ENCODE measurements at regions not wholly inside any gene's neighbourhood (a gene's known extent, or its start where the extent isn't known, plus 50 kb on each side); places are given as distances from the start of the nearest gene placed in this dataset.

DNA sequence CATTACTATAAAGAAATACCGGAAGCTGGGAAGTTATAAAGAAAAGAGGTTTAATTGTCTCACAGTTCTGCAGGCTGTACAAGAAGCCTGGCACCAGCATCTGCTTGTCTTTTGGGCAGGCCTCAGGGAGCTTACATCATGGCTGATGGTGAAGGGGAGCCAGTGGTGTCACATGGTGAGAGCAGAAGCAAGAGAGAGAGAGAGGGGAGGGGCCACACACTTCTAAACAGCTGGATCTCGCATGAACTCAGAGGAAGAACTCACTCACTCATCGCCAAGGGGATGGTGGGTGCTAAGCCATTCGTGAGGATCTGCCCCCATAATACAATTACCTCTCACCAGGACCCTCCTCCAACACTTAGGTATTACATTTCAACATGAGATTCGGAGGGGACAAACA, 51.8 kb upstream of the ANKRD34C start:
- DNase-seq (ENCODE audit: low read depth), result no peak
- TF ChIP-seq, protein P1, sequence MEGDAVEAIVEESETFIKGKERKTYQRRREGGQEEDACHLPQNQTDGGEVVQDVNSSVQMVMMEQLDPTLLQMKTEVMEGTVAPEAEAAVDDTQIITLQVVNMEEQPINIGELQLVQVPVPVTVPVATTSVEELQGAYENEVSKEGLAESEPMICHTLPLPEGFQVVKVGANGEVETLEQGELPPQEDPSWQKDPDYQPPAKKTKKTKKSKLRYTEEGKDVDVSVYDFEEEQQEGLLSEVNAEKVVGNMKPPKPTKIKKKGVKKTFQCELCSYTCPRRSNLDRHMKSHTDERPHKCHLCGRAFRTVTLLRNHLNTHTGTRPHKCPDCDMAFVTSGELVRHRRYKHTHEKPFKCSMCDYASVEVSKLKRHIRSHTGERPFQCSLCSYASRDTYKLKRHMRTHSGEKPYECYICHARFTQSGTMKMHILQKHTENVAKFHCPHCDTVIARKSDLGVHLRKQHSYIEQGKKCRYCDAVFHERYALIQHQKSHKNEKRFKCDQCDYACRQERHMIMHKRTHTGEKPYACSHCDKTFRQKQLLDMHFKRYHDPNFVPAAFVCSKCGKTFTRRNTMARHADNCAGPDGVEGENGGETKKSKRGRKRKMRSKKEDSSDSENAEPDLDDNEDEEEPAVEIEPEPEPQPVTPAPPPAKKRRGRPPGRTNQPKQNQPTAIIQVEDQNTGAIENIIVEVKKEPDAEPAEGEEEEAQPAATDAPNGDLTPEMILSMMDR (IDR thresholded peaks at IDR 0.05; ENCODE audit: insufficient read depth, low read depth, low read length, missing control alignments), result no peak
- H3K4me3 ChIP-seq (ENCODE audit: low read length), result no peak overlapping the region

DNA sequence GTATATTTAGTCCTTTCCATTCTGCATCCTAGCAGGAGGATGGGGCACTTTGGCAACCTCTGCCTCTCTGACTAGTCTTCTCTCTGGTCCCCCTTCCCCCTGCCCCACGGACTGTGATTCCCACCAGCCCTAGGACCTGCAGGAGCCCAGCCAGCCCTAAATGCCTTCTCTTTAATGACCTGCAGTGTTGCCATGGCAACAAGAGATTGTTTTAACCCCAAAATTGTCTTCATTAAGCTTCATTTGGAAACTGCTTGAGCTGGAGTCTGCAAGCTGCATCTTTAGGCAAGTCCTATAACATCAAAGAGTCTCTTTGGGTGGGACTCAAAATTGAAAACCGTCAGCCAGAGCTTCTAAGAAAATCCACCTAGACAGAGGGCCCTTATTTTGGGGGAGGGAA, 59.7 kb upstream of the ANKRD34C start:
- DNase-seq (ENCODE audit: low read depth), result no peak
- TF ChIP-seq, protein P1 (IDR thresholded peaks at IDR 0.05; ENCODE audit: insufficient read depth, low read depth, low read length, missing control alignments), result no peak
- H3K4me3 ChIP-seq (ENCODE audit: low read length), result no peak overlapping the region

DNA sequence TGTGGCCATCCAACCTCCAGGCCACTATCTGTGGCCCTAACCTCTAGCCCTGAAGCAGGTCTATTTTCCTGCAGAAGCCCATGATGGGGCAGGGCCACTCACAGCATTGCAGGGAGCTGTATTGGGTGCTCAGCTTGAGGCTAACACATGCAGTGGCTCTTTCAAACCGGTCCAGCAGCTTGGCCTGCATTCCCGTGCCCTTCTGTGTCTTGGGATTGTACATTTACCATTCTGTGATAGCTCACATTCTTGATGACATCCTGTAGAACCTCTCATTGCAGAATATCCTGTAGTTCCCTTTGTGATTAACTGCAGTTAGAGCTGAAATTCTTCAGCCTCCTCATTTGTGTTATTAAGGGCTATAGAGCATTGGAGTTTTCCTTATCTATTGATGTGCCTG, 60.8 kb upstream of the ANKRD34C start:
- no peak overlapping the region for H3K4me3 ChIP-seq (ENCODE audit: low read length)
- TF ChIP-seq, protein P1 (IDR thresholded peaks at IDR 0.05; ENCODE audit: insufficient read depth, low read depth, low read length, missing control alignments), result no peak
- DNase-seq (ENCODE audit: low read depth), result peak; percentile 55

DNA sequence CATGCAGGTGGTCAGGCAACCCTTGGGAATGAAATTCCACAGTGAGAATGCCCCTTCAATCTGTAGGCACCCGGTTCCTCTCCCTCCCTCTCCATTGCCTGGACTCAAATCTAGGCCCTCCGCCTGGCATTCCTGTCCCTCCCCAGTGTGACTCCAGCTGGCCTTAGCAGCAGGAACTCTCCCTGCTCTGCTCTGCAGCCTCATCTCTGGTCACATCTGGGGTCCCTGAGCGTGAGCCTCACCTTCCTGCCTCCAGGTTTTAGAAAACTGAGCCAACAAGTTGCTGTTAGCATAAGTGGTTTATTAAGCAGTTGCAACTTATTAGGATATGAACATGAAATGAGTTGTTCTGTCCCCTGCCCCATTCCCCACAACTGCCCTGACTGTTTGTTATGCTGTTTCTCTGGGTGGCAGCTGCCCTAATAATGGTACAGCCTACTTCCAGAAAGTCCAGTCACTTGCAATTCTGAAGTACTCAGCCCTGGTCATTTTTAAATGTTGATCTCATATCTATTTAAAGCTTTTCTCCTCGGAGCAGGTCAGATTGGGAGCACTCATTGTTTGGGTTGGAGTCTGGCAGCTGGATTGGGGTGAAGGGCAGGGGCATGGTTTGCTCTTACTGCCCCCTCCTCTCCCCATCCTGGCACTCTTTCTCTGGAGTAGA, 63.0 kb upstream of the ANKRD34C start:
- no peak for DNase-seq (ENCODE audit: low read depth)
- H3K4me3 ChIP-seq (ENCODE audit: low read length), result no peak overlapping the region
- TF ChIP-seq, protein P1 (IDR thresholded peaks at IDR 0.05; ENCODE audit: insufficient read depth, low read depth, low read length, missing control alignments), result no peak

DNA sequence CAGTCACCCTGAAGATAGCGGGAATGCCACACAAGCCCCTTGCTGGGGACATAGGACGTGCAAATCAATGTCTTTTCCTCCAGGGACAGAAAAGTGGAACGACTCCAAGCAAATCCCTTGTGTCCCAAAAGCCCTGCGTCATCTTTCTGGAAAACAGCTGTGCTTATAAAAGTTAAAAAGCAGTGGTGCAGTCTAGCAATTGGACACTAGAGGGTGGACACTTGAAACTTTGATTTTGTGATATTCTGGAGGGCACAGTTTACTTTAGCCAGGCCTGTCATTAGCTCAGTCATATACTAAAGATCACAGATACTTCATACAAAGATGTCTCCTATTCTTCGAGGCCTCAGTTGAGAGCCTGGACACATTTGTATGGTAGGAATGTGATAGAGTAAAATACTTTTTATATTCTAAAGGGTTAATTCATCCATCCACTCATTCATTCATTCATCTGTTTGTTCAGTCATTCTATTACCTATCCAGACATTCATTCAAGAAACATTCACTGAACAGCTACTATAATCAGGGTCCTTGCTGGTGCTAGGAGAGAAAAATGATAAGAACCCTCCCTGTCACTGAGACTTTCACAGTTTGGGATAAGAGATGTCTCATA, 63.8 kb upstream of the ANKRD34C start:
- TF ChIP-seq, protein P1 (IDR thresholded peaks at IDR 0.05; ENCODE audit: insufficient read depth, low read depth, low read length, missing control alignments), result peak; percentile 40
- DNase-seq (ENCODE audit: low read depth), result peak; percentile 5
- no peak overlapping the region for H3K4me3 ChIP-seq (ENCODE audit: low read length)

DNA sequence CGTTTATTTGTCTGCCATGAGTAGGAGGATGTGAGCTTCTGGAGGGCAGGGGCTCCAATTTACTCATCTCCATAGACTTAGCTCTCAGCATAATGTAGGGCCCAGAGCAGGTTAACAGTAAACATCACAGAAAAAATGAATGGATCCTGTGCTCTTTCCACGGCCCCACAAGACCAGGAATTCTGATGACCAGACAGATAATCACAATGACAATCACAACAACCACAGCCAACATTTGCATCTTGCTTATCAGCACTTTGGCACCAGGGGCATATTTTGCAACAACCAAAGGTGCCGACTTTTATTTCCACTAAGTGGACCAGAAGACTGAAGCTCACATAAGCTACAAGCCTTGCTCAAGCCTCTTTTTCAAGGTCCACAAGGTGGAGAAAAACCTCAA, 68.9 kb upstream of the ANKRD34C start:
- TF ChIP-seq, protein P1 (IDR thresholded peaks at IDR 0.05; ENCODE audit: insufficient read depth, low read depth, low read length, missing control alignments), result no peak
- no peak overlapping the region for H3K4me3 ChIP-seq (ENCODE audit: low read length)
- DNase-seq (ENCODE audit: low read depth), result no peak
